Kidney epithelial cell (primary cell): ENCODE measurements at regions not wholly inside any gene's neighbourhood (a gene's known extent, or its start where the extent isn't known, plus 50 kb on each side); places are given as distances from the start of the nearest gene placed in this dataset.

Experiments
- DNase-seq: peaks from one replicate; pipeline ENCODE4 v3.0.0-alpha.2; 2010; ENCODE audit warnings: low read depth
- H3K27me3 ChIP-seq: 2 replicates; pipeline ENCODE4 v1.6.0; 2011; ENCODE audit warnings: low read length; ENCODE audit not compliant: control insufficient read depth, insufficient read depth
- H3K36me3 ChIP-seq: 2 replicates; pipeline ENCODE4 v1.5.1; 2011; ENCODE audit warnings: low read length; ENCODE audit not compliant: control insufficient read depth, insufficient read depth
- H3K4me3 ChIP-seq: 2 replicates; pipeline ENCODE4 v1.5.1; 2011; ENCODE audit warnings: low read depth, mild to moderate bottlenecking, control low read depth, low read length
- TF ChIP-seq, protein P1 (sequence below): IDR thresholded peaks from 2 replicates; pipeline ENCODE4 v1.5.1; 2011; ENCODE audit warnings: mild to moderate bottlenecking, moderate library complexity, low read length, control low read depth, inconsistent platforms; ENCODE audit not compliant: insufficient read depth, poor library complexity, severe bottlenecking

DNA sequence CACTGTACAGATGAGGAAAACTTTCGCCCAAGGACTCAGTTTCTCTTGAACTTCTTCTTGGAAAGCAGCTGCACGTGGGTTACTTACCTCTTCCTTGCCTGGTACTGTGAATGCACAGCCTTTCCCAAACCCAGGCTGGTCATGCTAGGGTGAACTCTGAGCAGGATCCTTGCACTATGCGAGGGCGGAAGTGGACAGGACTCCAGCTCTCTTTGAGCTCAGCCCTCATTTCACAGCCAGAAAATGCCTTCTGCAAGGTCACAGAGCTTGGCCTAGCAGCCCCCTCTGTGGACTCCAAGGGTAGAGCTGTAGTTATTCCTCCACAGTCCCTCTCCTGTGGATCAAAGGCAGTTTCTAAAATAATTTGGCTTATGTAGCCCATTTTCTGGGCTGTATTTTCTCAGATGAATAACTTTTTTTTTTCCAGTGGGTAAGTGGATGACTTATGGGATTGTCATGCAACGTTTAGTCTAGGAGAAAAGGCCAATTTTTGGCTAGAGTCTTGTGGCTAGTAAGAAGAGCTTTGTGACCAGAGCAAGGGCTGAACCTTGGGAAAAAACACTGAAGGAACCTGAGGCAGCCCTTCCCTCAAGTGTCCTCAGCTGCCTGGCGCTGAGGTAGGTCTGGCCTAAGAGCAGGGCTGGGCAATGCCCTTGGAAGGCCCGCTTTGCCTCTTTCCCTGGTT is 172.7 kb downstream of the SCP2D1 start:
- Histone ChIP-seq H3K27me3 (no peaks in the 10 kb centered on the region), H3K36me3 (no peaks in the 10 kb centered on the region), H3K4me3 (no peak overlapping the region)
- TF ChIP-seq, protein P1, sequence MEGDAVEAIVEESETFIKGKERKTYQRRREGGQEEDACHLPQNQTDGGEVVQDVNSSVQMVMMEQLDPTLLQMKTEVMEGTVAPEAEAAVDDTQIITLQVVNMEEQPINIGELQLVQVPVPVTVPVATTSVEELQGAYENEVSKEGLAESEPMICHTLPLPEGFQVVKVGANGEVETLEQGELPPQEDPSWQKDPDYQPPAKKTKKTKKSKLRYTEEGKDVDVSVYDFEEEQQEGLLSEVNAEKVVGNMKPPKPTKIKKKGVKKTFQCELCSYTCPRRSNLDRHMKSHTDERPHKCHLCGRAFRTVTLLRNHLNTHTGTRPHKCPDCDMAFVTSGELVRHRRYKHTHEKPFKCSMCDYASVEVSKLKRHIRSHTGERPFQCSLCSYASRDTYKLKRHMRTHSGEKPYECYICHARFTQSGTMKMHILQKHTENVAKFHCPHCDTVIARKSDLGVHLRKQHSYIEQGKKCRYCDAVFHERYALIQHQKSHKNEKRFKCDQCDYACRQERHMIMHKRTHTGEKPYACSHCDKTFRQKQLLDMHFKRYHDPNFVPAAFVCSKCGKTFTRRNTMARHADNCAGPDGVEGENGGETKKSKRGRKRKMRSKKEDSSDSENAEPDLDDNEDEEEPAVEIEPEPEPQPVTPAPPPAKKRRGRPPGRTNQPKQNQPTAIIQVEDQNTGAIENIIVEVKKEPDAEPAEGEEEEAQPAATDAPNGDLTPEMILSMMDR: no peak
- DNase-seq: no peak

DNA sequence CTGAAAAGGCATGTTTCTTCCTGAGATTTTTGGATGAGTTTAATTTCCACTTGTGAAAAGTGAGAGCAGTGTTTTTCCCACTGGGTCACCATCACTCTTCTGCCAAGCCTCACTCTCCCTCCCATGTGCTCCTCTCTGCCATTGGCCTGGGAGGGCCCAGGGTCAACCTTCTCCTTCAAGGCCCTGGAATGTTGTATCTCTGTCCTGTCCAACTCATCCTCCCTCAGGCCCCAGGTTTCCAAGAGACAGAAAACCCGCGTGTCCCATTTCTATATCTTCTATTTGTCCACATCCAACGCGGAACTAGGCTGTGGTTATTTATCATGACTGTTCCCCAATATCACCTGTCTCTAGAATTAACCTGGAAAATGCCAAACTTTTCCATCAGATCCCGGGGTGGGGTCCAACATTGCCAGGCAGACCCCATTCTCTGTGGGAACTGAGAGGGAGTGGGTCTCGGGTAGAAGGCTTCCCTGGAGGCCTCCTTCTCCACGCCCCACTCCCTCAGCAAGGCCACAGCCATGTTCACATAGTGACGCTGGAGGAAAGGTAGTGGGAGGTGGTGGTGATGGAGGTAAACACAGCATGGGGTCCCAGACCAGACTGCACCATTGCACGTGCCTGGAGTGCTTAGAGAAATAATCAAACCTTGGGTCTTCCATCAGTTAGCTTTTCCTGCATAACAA is 173.5 kb downstream of the SCP2D1 start:
- Histone ChIP-seq H3K36me3 (no peaks in the 10 kb centered on the region), H3K4me3 (no peak overlapping the region), H3K27me3 (no peaks in the 10 kb centered on the region)
- no peak for DNase-seq
- TF ChIP-seq, protein P1: no peak

DNA sequence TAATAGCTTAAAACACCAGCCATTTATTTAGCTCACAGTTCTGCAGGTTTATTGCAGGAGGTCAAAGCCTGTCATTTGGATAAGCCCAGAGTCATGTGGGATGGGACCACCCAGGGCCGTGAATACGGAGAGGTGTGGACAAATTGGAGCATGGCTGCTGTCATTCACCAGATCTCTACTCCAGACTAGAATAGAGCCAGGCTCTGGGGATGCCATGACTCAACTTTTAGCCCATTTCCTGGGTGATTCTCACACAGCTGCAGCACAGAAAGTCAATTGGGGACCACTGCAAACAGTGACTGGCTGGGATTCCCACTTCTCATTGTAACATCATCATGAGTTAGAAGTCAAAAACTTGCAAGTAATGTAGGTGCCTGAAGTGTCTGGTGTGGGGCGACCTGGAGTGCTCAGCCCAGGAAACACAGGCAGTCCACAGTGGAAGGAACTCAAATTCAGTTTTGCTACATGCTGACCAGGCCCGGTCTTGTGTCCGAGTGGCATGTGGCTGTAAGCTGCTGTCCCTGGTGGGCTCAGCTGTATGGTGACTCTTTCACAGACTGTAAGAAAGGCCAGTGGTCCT is 174.3 kb downstream of the SCP2D1 start:
- Histone ChIP-seq H3K36me3 (no peaks in the 10 kb centered on the region), H3K27me3 (no peaks in the 10 kb centered on the region), H3K4me3 (no peak overlapping the region)
- TF ChIP-seq, protein P1: no peak
- DNase-seq: no peak

DNA sequence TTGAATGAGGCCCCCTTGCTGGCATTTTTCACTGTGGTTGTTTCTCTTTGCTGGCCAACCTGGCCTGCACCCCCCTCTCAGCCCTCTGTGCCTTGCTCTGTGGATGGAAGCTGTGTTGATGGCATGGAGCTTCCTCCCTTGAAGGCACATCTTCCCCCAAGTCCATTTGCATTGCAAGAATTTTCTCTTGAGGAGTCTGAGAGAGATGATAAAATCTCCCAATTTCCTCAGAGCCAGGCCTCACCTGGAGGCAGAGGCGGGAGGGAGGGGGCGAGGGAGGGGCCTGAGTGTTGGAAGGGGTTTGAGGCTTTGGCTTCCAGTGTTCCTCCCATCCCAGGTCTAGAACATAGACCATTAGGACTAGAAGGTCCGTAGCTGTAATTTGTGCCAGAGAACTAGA is 175.1 kb downstream of the SCP2D1 start:
- H3K36me3 ChIP-seq: no peaks in the 10 kb centered on the region
- no peak overlapping the region for H3K4me3 ChIP-seq
- H3K27me3 ChIP-seq: no peaks in the 10 kb centered on the region
- TF ChIP-seq, protein P1: no peak
- DNase-seq: no peak

DNA sequence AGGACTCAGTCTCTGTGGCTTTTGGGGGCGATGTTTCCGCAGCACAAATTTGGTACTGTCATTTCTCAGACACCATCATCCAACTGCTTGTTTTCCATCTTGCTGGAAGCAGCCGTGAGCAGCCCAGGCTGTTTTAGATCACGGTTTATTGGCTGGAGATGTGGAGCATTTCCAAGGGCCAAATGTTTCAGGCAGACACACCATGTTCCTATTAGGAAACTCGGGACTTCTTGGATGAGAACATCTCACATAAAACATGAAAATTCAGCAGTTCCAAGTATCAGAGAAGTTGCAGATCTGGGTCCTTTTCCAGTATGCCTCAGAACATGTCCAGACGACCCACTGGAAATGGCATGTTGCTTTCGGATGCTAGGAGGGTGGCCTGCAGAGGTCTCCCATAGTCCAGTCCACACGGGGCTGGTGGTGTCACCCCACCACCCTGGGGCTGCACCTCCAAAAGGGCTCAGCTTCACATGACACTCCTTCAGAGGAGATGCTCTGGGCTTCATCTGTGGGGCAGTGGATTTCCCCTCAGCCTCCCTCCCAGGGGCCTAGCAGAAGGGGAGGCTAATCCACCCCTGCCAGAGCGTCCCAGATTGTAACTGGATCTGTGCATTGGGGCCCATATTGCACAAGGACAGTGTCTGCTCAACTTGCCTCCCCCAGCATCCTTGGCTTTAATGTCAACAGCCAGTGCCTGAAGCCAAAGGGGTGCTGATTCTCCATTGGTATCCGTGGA is 176.3 kb downstream of the SCP2D1 start:
- no peaks in the 10 kb centered on the region for H3K27me3 ChIP-seq
- TF ChIP-seq, protein P1: no peak
- no peaks in the 10 kb centered on the region for H3K36me3 ChIP-seq
- no peak overlapping the region for H3K4me3 ChIP-seq
- DNase-seq: no peak
